Activated naive CD8-positive, alpha-beta T cell treated with anti-CD3 and anti-CD28 coated beads, Interleukin-2, amount 10 ng/mL, durations not matched to agents 7 days and 5 days (primary cell): ENCODE measurements at regions not wholly inside any gene's neighbourhood (a gene's known extent, or its start where the extent isn't known, plus 50 kb on each side); places are given as distances from the start of the nearest gene placed in this dataset.
"Not testable (repeated sequence)": the region's sequence is repeated elsewhere in the genome, so short reads cannot be mapped to it uniquely, and the experiment has no call there.

Experiments
- ATAC-seq: fragments of 150-1000 bp; cut with Tn5 transposase; one replicate; pipeline ENCODE4 v1.10.0; 2021; ENCODE audit warnings: low read depth, moderate library complexity
- POLR2A ChIA-PET: fragments of 350-600 bp; sonication (Branson Sonifier 250); formaldehyde crosslinking; loops from one replicate; lab custom pipeline; 2021; ENCODE audit warnings: antibody characterized with exemption; lab: Charles Lee
- DNase-seq: peaks from one replicate; pipeline ENCODE4 v3.0.0; 2021
- H3K27ac Mint-ChIP-seq: one replicate; pipeline ENCODE4 v1.8.0; 2022; ENCODE audit warnings: mild to moderate bottlenecking, mixed read lengths
- H3K27me3 Mint-ChIP-seq: one replicate; pipeline ENCODE4 v1.8.0; 2022; ENCODE audit warnings: mild to moderate bottlenecking, moderate library complexity, mixed read lengths
- H3K36me3 Mint-ChIP-seq: one replicate; pipeline ENCODE4 v1.8.0; 2021; ENCODE audit warnings: mild to moderate bottlenecking, mixed read lengths
- H3K4me1 Mint-ChIP-seq: one replicate; pipeline ENCODE4 v1.8.0; 2021; ENCODE audit warnings: mixed read lengths
- H3K4me3 Mint-ChIP-seq: one replicate; pipeline ENCODE4 v1.8.0; 2022; ENCODE audit warnings: mild to moderate bottlenecking, moderate library complexity, mixed read lengths
- H3K9me3 Mint-ChIP-seq: one replicate; pipeline ENCODE4 v1.8.0; 2021; ENCODE audit warnings: mixed read lengths

GRCh38 chr19:30943101-30943843, 406.0 kb downstream of the TSHZ3 start:
- POLR2A ChIA-PET: no interaction called here
- Mint-ChIP-seq H3K36me3 (no peaks in the 10 kb centered on the region), H3K27me3 (peaks cover 4% of the 10 kb centered on the region), H3K4me3 (no peak overlapping the region), H3K27ac (no peak overlapping the region), H3K4me1 (no peaks in the 10 kb centered on the region), H3K9me3 (no peaks in the 10 kb centered on the region)
- ATAC-seq (no peak), DNase-seq (no peak)

GRCh38 chr19:30942636-30943035, 406.6 kb downstream of the TSHZ3 start:
- Mint-ChIP-seq H3K9me3 (no peaks in the 10 kb centered on the region), H3K36me3 (no peaks in the 10 kb centered on the region), H3K4me1 (no peaks in the 10 kb centered on the region), H3K27ac (no peak overlapping the region), H3K4me3 (no peak overlapping the region), H3K27me3 (peaks cover 2% of the 10 kb centered on the region)
- DNase-seq: no peak
- POLR2A ChIA-PET: no interaction called here
- no peak for ATAC-seq

GRCh38 chr19:30941591-30941990, 407.6 kb downstream of the TSHZ3 start:
- peaks cover 2% of the 10 kb centered on the region for H3K27me3 Mint-ChIP-seq
- DNase-seq (no peak), ATAC-seq (no peak)
- no peaks in the 10 kb centered on the region for H3K36me3 Mint-ChIP-seq
- no peaks in the 10 kb centered on the region for H3K9me3 Mint-ChIP-seq
- POLR2A ChIA-PET: no interaction called here
- H3K4me3 Mint-ChIP-seq: no peak overlapping the region
- no peak overlapping the region for H3K27ac Mint-ChIP-seq
- no peaks in the 10 kb centered on the region for H3K4me1 Mint-ChIP-seq

- peaks cover 2% of the 10 kb centered on the region for H3K27me3 Mint-ChIP-seq
- peaks cover 1% of the 10 kb centered on the region for H3K9me3 Mint-ChIP-seq
- H3K36me3 Mint-ChIP-seq: no peaks in the 10 kb centered on the region
- no peaks in the 10 kb centered on the region for H3K4me1 Mint-ChIP-seq
- DNase-seq (no peak), ATAC-seq (no peak)
- POLR2A ChIA-PET: no interaction called here
- H3K27ac Mint-ChIP-seq: no peak overlapping the region
- no peak overlapping the region for H3K4me3 Mint-ChIP-seq
Measured at GRCh38 chr19:30936276-30936675, 413.0 kb downstream of the TSHZ3 start.

GRCh38 chr19:30935146-30935545, 414.1 kb downstream of the TSHZ3 start:
- H3K9me3 Mint-ChIP-seq: peaks cover 1% of the 10 kb centered on the region
- H3K27me3 Mint-ChIP-seq: peaks cover under 1% of the 10 kb centered on the region
- no peaks in the 10 kb centered on the region for H3K36me3 Mint-ChIP-seq
- DNase-seq: no peak
- no peak for ATAC-seq
- H3K4me1 Mint-ChIP-seq: no peaks in the 10 kb centered on the region
- H3K27ac Mint-ChIP-seq: no peak overlapping the region
- no peak overlapping the region for H3K4me3 Mint-ChIP-seq
- POLR2A ChIA-PET: no interaction called here

GRCh38 chr19:30933454-30933853, 415.8 kb downstream of the TSHZ3 start:
- H3K27ac Mint-ChIP-seq, H3K27me3 Mint-ChIP-seq, H3K4me1 Mint-ChIP-seq, H3K4me3 Mint-ChIP-seq, POLR2A ChIA-PET, H3K9me3 Mint-ChIP-seq, ATAC-seq, DNase-seq, H3K36me3 Mint-ChIP-seq: not testable (repeated sequence)

GRCh38 chr19:30932854-30933253, 416.4 kb downstream of the TSHZ3 start:
- DNase-seq (no peak), ATAC-seq (no peak)
- H3K27me3 Mint-ChIP-seq: no peaks in the 10 kb centered on the region
- H3K9me3 Mint-ChIP-seq: peaks cover 1% of the 10 kb centered on the region
- H3K36me3 Mint-ChIP-seq: no peaks in the 10 kb centered on the region
- H3K27ac Mint-ChIP-seq: no peak overlapping the region
- POLR2A ChIA-PET: no interaction called here
- no peak overlapping the region for H3K4me3 Mint-ChIP-seq
- no peaks in the 10 kb centered on the region for H3K4me1 Mint-ChIP-seq

- POLR2A ChIA-PET: no interaction called here
- DNase-seq (no peak), ATAC-seq (no peak)
- peaks cover 1% of the 10 kb centered on the region for H3K9me3 Mint-ChIP-seq
- no peaks in the 10 kb centered on the region for H3K36me3 Mint-ChIP-seq
- H3K27ac Mint-ChIP-seq: no peak overlapping the region
- no peaks in the 10 kb centered on the region for H3K27me3 Mint-ChIP-seq
- no peak overlapping the region for H3K4me3 Mint-ChIP-seq
- no peaks in the 10 kb centered on the region for H3K4me1 Mint-ChIP-seq
Measured at GRCh38 chr19:30930941-30931706, 418.1 kb downstream of the TSHZ3 start.

- Mint-ChIP-seq H3K4me3 (no peak overlapping the region), H3K9me3 (no peaks in the 10 kb centered on the region), H3K27ac (no peak overlapping the region), H3K36me3 (no peaks in the 10 kb centered on the region), H3K27me3 (no peaks in the 10 kb centered on the region), H3K4me1 (no peaks in the 10 kb centered on the region)
- DNase-seq (no peak), ATAC-seq (no peak)
- POLR2A ChIA-PET: no interaction called here
Measured at GRCh38 chr19:30927705-30928104, 421.5 kb downstream of the TSHZ3 start.

GRCh38 chr19:30924670-30925069, 424.6 kb downstream of the TSHZ3 start:
- H3K27ac Mint-ChIP-seq: no peak overlapping the region
- no peaks in the 10 kb centered on the region for H3K36me3 Mint-ChIP-seq
- no peaks in the 10 kb centered on the region for H3K4me1 Mint-ChIP-seq
- ATAC-seq: no peak
- POLR2A ChIA-PET: no interaction called here
- H3K27me3 Mint-ChIP-seq: no peaks in the 10 kb centered on the region
- no peaks in the 10 kb centered on the region for H3K9me3 Mint-ChIP-seq
- DNase-seq: no peak
- H3K4me3 Mint-ChIP-seq: no peak overlapping the region

- no peak for ATAC-seq
- no peaks in the 10 kb centered on the region for H3K27me3 Mint-ChIP-seq
- no peak for DNase-seq
- H3K27ac Mint-ChIP-seq: no peak overlapping the region
- no peaks in the 10 kb centered on the region for H3K36me3 Mint-ChIP-seq
- no peaks in the 10 kb centered on the region for H3K4me1 Mint-ChIP-seq
- H3K9me3 Mint-ChIP-seq: no peaks in the 10 kb centered on the region
- POLR2A ChIA-PET: no interaction called here
- no peak overlapping the region for H3K4me3 Mint-ChIP-seq
Measured at GRCh38 chr19:30924069-30924636, 425.1 kb downstream of the TSHZ3 start.

- no peak overlapping the region for H3K4me3 Mint-ChIP-seq
- H3K9me3 Mint-ChIP-seq: no peaks in the 10 kb centered on the region
- POLR2A ChIA-PET: no interaction called here
- no peaks in the 10 kb centered on the region for H3K27me3 Mint-ChIP-seq
- no peak for DNase-seq
- no peak for ATAC-seq
- no peaks in the 10 kb centered on the region for H3K4me1 Mint-ChIP-seq
- H3K36me3 Mint-ChIP-seq: no peaks in the 10 kb centered on the region
- H3K27ac Mint-ChIP-seq: no peak overlapping the region
Measured at GRCh38 chr19:30923621-30924020, 425.6 kb downstream of the TSHZ3 start.

- Mint-ChIP-seq H3K4me1 (no peaks in the 10 kb centered on the region), H3K36me3 (no peaks in the 10 kb centered on the region), H3K27ac (no peak overlapping the region), H3K9me3 (no peaks in the 10 kb centered on the region), H3K27me3 (no peaks in the 10 kb centered on the region), H3K4me3 (no peak overlapping the region)
- DNase-seq: no peak
- POLR2A ChIA-PET: no interaction called here
- ATAC-seq: no peak
Measured at GRCh38 chr19:30923096-30923495, 426.1 kb downstream of the TSHZ3 start.

GRCh38 chr19:30920222-30920621, 429.0 kb downstream of the TSHZ3 start:
- POLR2A ChIA-PET: no interaction called here
- Mint-ChIP-seq H3K36me3 (no peaks in the 10 kb centered on the region), H3K9me3 (no peaks in the 10 kb centered on the region), H3K4me3 (no peak overlapping the region), H3K27me3 (no peaks in the 10 kb centered on the region), H3K27ac (no peak overlapping the region), H3K4me1 (no peaks in the 10 kb centered on the region)
- DNase-seq (no peak), ATAC-seq (no peak)
